ENCODE measurements at regions not wholly inside any gene's neighbourhood (a gene's known extent, or its start where the extent isn't known, plus 50 kb on each side); places are given as distances from the start of the nearest gene placed in this dataset.
"Not testable (repeated sequence)": the region's sequence is repeated elsewhere in the genome, so short reads cannot be mapped to it uniquely, and the experiment has no call there.

GRCh38 chr14:103282309-103282708, 51.7 kb upstream of the EIF5 start:
- TF ChIP-seq POLR2AphosphoS5 (IDR thresholded peaks at IDR 0.05; ENCODE audit: borderline replicate concordance, low read depth, low read length); EZH2 (IDR thresholded peaks at IDR 0.05); FOXP2 (optimal IDR thresholded peaks at IDR 0.05; ENCODE audit: control extremely low read depth, extremely low read length, insufficient read depth): not testable (repeated sequence)

All from SK-N-MC (cell line).